Calu3 (cell line): ENCODE measurements at regions not wholly inside any gene's neighbourhood (a gene's known extent, or its start where the extent isn't known, plus 50 kb on each side); places are given as distances from the start of the nearest gene placed in this dataset.

Experiments used
- BruUV-seq: library from RNA; stranded (reverse); fragments of 400-500 nt; replicated peaks from 2 replicates; lab custom pipeline; 2021; lab: Mats Ljungman, UMichigan
- CTCF ChIA-PET: fragments of 300-600 bp; sonication (Branson Sonifier 250); formaldehyde crosslinking; loops from one replicate; lab custom pipeline; 2022; ENCODE audit warnings: antibody characterized with exemption; lab: Charles Lee
- DNase-seq: peaks from one replicate; pipeline ENCODE4 v3.0.0; 2022
- H3K27ac Mint-ChIP-seq: one replicate; pipeline ENCODE4 v1.8.0; 2022; ENCODE audit warnings: mixed read lengths; ENCODE audit not compliant: unreplicated experiment
- H3K27me3 Mint-ChIP-seq: one replicate; pipeline ENCODE4 v1.8.0; 2022; ENCODE audit warnings: mixed read lengths; ENCODE audit not compliant: unreplicated experiment
- H3K36me3 Mint-ChIP-seq: one replicate; pipeline ENCODE4 v1.8.0; 2022; ENCODE audit warnings: mild to moderate bottlenecking, moderate library complexity, mixed read lengths; ENCODE audit not compliant: insufficient read depth, unreplicated experiment
- H3K4me1 Mint-ChIP-seq: one replicate; pipeline ENCODE4 v1.8.0; 2022; ENCODE audit warnings: mild to moderate bottlenecking, low read depth, mixed read lengths; ENCODE audit not compliant: unreplicated experiment
- H3K4me3 Mint-ChIP-seq: one replicate; pipeline ENCODE4 v1.8.0; 2022; ENCODE audit warnings: mild to moderate bottlenecking, low read depth, moderate library complexity, mixed read lengths; ENCODE audit not compliant: unreplicated experiment
- H3K9me3 Mint-ChIP-seq: one replicate; pipeline ENCODE4 v1.8.0; 2022; ENCODE audit warnings: low read depth, mixed read lengths; ENCODE audit not compliant: unreplicated experiment
- intact Hi-C: fragments of 100-400 bp; cut with micrococcal nuclease; formaldehyde crosslinking; loops from one replicate; pipeline ENCODE4 v1.10.0; 2022; ENCODE audit not compliant: unreplicated experiment
- TF ChIP-seq, protein P1 (sequence below): fragments of 200-600 bp; IDR thresholded peaks from one replicate; pipeline ENCODE4 v1.8.0; 2022; ENCODE audit warnings: antibody characterized with exemption; ENCODE audit not compliant: unreplicated experiment

DNA sequence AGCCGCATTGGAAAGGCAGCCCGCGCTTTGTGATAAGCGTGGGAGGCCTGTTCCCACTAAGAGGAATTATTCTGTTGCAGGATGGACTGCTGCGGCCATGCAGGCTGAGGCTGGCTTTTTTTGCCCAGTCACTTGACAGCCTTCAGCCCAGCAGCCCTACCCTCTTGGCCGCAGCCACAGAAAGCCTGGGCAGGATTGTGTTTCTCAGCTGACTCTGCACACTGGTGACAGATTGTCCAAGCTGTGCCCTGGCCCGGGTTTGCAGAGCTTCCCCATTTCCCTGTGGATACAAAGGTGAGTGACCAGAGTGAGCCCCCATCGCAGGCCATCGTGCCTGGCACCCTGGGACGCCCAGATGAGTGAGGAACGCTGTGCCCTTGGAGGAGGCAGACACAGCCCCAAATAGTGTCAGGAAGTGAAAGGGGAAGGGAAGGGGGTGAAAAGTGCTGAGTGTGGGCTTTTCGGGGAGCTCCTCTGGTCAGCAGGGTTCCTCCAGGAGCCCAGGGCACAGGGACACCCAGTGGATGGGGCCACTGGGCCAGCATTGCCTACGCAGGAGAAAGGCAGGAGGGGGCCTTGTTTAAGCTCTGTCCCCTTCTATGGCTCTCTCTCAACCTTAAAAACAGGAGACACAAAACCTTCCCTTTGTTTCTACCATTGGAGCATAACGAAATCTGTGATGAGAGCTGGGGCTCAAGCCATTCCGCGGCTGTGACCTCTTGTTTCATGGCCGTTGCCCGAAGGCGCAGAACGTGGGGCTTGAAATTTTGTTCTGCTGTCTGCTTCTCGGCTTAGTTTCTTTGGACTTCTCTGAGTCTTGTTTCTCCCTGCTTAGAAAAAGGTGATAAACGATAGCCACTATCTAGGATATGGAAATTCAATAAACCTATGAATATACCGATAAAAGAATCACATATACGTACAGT, 91.5 kb upstream of the MEF2A start:
- TF ChIP-seq, protein P1, sequence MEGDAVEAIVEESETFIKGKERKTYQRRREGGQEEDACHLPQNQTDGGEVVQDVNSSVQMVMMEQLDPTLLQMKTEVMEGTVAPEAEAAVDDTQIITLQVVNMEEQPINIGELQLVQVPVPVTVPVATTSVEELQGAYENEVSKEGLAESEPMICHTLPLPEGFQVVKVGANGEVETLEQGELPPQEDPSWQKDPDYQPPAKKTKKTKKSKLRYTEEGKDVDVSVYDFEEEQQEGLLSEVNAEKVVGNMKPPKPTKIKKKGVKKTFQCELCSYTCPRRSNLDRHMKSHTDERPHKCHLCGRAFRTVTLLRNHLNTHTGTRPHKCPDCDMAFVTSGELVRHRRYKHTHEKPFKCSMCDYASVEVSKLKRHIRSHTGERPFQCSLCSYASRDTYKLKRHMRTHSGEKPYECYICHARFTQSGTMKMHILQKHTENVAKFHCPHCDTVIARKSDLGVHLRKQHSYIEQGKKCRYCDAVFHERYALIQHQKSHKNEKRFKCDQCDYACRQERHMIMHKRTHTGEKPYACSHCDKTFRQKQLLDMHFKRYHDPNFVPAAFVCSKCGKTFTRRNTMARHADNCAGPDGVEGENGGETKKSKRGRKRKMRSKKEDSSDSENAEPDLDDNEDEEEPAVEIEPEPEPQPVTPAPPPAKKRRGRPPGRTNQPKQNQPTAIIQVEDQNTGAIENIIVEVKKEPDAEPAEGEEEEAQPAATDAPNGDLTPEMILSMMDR = no peak
- no peak for DNase-seq
- intact Hi-C loops = no loop called here
- no TSS peak for BruUV-seq
- Mint-ChIP-seq H3K9me3 (no peaks in the 10 kb centered on the region), H3K27ac (no peak overlapping the region), H3K4me1 (peaks cover 8% of the 10 kb centered on the region), H3K4me3 (no peak overlapping the region), H3K27me3 (no peaks in the 10 kb centered on the region), H3K36me3 (no peaks in the 10 kb centered on the region)
- CTCF ChIA-PET = no interaction called here

DNA sequence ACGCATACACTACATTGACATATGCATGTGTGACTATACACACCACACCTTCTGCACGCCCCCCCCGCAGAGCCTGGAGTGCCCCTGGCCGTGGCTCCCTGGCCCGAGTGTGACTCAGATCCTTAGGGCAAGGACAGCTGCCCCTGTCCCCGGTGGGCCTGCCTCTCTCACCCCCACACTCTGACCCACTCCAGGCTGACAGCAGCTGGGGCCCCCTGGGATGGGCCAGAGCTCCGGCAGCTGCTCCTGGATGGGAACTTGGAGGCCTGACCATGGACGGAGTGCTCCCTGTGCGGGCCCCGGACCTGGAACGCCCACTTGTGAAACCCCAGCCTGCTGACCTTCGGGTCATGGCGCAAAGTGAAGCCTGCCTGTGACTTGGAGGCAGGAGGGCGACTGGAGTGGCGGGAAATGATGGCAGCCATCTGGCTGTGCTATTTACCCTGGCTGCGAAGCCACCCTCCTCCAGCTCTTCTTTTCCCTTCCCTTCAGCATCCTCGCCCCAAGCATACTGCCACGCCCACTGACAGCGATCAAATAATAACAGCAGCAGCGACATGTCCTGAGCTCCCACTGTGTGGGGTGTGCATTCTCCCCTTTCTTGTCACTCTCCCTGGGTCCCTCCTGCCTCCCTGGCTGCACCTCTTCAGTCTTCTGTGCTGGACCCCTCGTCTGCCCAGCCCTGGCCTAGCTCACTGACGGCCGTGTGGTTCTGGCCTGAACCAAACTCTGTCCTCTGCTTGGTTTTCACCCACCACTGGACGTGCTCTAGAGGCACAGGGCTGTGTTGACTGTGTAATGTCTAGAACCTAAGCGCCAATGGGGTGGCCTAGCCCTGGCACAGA, 90.7 kb upstream of the MEF2A start:
- H3K4me3 Mint-ChIP-seq = no peak overlapping the region
- TF ChIP-seq, protein P1 = no peak
- H3K27me3 Mint-ChIP-seq = no peaks in the 10 kb centered on the region
- H3K4me1 Mint-ChIP-seq = peaks cover 8% of the 10 kb centered on the region
- no peak overlapping the region for H3K27ac Mint-ChIP-seq
- intact Hi-C loops = no loop called here
- CTCF ChIA-PET = interaction anchor here (0.6 kb wide), 1 partner anchor 1787 kb away, joined by 9 read pairs; no protein-coding TSS in a partner anchor
- BruUV-seq = no TSS peak
- no peak for DNase-seq
- H3K36me3 Mint-ChIP-seq = no peaks in the 10 kb centered on the region
- no peaks in the 10 kb centered on the region for H3K9me3 Mint-ChIP-seq

DNA sequence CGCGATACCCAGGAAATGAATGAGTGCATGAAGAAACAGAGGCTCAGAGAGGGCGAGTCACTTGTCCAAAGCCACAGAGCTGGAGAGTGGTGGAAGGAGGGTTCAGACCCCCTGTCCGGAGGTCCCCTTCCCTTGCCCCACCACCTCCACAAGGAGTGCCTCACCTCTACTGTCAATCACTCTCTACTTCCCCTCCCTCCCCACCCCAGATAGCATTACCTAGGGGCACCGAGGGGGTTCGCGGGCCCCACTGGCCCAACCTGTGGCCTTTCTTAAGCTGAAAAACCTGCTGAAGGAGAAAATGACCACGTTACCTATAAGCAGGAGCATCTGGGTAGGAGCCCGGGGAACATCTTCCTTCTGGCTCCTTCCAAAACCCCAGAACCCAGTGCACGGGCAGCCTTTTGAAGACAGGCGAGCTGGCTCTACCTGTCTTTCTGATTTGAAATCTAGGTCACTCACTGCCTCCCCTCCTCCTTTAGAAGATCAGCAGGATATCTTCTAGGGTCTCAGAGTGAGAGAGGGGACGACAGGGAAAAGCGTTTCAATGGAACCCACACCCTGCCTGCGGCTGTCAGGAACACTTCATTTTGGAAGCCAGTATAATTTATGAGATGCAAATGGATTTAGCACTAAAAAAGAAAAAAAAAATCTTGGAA, 89.9 kb upstream of the MEF2A start:
- CTCF ChIA-PET = interaction anchor here (0.6 to 1.0 kb wide), 5 partner anchors 19 to 1788 kb away, joined by 3 to 9 read pairs (median 4); no protein-coding TSS in a partner anchor
- intact Hi-C loops = no loop called here
- no peak for DNase-seq
- H3K4me1 Mint-ChIP-seq = peaks cover 8% of the 10 kb centered on the region
- BruUV-seq = no TSS peak
- no peaks in the 10 kb centered on the region for H3K27me3 Mint-ChIP-seq
- no peak overlapping the region for H3K4me3 Mint-ChIP-seq
- no peaks in the 10 kb centered on the region for H3K36me3 Mint-ChIP-seq
- no peak overlapping the region for H3K27ac Mint-ChIP-seq
- TF ChIP-seq, protein P1 = no peak
- H3K9me3 Mint-ChIP-seq = no peaks in the 10 kb centered on the region
